ENCODE measurements at regions not wholly inside any gene's neighbourhood (a gene's known extent, or its start where the extent isn't known, plus 50 kb on each side); places are given as distances from the start of the nearest gene placed in this dataset.

DNA sequence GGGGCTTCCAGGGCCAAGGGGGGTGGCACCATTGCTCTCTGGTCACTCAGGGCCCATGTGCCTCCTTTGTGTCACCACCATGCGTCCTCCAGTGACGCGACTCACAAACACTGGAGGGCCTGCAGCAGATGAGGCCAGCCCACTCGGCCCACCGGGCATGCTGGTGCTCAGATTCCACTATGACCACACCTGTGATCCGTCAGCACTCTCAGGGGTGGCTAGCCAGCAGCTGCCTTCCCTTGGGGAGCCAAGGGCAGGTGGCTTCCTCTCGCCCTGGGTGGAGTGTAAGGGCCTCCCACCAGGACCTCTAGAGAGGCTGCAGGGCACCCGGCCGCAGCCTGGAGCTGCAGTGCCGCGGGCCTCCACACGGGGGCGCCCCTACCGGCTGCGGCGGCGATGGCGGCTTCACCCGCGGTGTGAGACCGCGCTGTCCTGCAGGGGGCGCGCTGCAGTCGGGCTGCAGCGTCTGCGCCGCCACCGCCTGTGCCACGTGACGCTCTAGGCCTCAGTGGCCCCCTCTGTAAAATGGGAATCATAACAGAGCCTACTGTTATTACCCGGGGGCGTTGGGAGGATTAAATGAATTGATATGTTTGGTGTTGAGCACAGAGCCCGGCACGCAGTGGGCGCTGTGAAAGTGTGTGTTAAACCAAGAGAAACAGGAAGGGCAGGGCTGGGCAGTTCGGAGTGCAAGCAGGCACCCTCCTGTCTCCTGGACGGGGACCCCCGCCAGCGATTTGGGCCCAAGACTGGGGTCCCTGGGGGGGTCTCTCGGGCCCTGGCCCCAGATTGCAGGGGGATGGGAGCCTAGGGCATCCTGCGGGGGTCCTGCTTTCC is 192.4 kb upstream of the GSE1 start (continued):
- TF ChIP-seq, protein P1, sequence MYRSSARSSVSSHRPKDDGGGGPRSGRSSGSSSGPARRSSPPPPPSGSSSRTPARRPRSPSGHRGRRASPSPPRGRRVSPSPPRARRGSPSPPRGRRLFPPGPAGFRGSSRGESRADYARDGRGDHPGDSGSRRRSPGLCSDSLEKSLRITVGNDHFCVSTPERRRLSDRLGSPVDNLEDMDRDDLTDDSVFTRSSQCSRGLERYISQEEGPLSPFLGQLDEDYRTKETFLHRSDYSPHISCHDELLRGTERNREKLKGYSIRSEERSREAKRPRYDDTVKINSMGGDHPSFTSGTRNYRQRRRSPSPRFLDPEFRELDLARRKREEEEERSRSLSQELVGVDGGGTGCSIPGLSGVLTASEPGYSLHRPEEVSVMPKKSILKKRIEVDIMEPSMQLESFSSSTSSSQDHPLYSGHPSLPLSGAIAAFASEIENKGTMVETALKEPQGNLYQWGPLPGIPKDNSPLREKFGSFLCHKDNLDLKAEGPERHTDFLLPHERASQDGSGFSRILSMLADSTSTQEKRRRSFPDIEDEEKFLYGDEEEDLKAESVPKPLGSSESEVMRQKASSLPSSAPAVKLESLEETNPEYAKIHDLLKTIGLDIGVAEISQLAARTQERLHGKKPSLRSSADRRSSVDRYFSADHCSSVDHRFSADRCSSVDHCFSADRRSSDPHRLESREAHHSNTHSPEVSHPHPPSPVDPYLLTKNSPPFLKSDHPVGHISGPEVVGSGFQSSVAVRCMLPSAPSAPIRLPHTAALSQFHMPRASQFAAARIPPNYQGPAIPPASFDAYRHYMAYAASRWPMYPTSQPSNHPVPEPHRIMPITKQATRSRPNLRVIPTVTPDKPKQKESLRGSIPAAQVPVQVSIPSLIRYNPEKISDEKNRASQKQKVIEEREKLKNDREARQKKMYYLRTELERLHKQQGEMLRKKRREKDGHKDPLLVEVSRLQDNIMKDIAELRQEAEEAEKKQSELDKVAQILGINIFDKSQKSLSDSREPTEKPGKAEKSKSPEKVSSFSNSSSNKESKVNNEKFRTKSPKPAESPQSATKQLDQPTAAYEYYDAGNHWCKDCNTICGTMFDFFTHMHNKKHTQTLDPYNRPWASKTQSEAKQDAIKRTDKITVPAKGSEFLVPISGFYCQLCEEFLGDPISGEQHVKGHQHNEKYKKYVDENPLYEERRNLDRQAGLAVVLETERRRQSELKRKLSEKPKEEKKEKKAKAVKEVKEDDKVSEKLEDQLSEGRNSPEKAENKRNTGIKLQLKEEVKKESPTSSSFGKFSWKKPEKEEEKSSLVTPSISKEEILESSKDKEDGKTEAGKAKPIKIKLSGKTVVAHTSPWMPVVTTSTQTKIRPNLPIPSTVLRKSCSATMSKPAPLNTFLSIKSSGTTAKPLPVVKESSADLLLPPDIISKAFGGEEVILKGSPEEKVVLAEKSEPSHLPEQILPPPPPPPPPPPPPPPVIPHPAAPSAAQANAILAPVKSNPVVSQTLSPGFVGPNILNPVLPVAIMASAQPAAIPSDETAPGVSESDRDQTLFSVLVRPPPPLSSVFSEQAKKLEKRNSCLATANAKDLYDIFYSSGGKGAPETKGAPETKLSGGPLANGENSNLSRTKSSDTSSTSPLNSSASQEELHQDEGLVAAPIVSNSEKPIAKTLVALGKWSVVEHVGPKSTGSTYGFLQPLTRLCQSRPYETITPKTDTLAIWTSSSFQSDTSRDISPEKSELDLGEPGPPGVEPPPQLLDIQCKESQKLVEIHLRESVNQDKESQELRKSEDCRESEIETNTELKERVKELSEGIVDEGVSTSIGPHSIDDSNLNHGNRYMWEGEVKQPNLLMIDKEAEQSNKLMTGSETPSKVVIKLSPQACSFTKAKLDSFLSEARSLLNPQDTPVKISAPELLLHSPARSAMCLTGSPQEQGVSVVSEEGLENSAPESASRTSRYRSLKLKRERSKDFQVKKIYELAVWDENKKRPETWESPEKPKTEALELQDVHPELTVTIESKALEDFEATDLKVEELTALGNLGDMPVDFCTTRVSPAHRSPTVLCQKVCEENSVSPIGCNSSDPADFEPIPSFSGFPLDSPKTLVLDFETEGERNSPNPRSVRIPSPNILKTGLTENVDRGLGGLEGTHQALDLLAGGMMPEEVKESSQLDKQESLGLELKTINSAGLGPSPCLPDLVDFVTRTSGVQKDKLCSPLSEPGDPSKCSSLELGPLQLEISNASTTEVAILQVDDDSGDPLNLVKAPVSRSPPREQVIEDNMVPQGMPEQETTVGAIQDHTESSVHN (CRISPR knock-in tag; IDR thresholded peaks at IDR 0.05): no peak; the same call in 1 of the 2 replicates
- TF ChIP-seq, protein P2, sequence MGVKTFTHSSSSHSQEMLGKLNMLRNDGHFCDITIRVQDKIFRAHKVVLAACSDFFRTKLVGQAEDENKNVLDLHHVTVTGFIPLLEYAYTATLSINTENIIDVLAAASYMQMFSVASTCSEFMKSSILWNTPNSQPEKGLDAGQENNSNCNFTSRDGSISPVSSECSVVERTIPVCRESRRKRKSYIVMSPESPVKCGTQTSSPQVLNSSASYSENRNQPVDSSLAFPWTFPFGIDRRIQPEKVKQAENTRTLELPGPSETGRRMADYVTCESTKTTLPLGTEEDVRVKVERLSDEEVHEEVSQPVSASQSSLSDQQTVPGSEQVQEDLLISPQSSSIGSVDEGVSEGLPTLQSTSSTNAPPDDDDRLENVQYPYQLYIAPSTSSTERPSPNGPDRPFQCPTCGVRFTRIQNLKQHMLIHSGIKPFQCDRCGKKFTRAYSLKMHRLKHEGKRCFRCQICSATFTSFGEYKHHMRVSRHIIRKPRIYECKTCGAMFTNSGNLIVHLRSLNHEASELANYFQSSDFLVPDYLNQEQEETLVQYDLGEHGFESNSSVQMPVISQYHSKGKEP (CRISPR knock-in tag; IDR thresholded peaks at IDR 0.05): no peak
- 0 out of 2 replicates have a peak, but pooled peaks have one; percentile 75 for TF ChIP-seq FOXO1 (CRISPR knock-in tag; IDR thresholded peaks at IDR 0.05)
- TF ChIP-seq YEATS2 (CRISPR knock-in tag; IDR thresholded peaks at IDR 0.05; ENCODE audit: borderline replicate concordance): peak; percentile 37; the same call in 1 of the 2 replicates
- no peak for TF ChIP-seq ZNF839 (CRISPR knock-in tag; IDR thresholded peaks at IDR 0.05; ENCODE audit: borderline replicate concordance)
- TF ChIP-seq ZNF225 (CRISPR knock-in tag; IDR thresholded peaks at IDR 0.05): peak; percentile 91
- TF ChIP-seq, protein P3, sequence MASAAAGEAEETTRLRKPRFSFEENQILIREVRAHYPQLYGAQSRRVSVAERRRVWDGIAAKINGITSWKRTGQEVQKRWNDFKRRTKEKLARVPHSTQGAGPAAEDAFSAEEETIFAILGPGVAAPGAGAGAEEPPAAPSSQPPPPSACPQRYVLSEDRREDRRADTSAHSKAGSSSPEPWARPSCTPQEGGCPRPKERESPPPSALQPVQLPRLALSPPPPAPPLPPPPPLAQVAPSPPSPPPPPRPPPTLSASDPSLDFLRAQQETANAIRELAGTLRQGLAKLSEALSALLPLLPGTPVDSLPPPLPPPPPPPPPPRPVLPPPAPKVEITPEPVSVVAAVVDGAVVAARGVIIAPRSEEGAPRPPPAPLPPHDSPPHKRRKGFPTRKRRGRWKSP (CRISPR knock-in tag; IDR thresholded peaks at IDR 0.05): peak; percentile 84; the same call in 1 of the 2 replicates
- no peak for TF ChIP-seq ZNF296 (CRISPR knock-in tag; conservative IDR thresholded peaks at IDR 0.05)
- peak; percentile 77 for TF ChIP-seq ZNF709 (CRISPR knock-in tag; IDR thresholded peaks at IDR 0.05)
- peak; percentile 89 for TF ChIP-seq BHLHE40 (IDR thresholded peaks at IDR 0.05; ENCODE audit: low read length)
- TF ChIP-seq ZSCAN31 (CRISPR knock-in tag; IDR thresholded peaks at IDR 0.05; ENCODE audit: low read depth): no peak
- TF ChIP-seq XRCC5 (optimal IDR thresholded peaks at IDR 0.05; ENCODE audit: low read length): peak; percentile 99
- peak; percentile 83 for TF ChIP-seq IRF2 (CRISPR knock-in tag; IDR thresholded peaks at IDR 0.05)
- peak; percentile 91; the same call in 1 of the 2 replicates for TF ChIP-seq ERF (CRISPR knock-in tag; IDR thresholded peaks at IDR 0.05)
- TF ChIP-seq, protein P4, sequence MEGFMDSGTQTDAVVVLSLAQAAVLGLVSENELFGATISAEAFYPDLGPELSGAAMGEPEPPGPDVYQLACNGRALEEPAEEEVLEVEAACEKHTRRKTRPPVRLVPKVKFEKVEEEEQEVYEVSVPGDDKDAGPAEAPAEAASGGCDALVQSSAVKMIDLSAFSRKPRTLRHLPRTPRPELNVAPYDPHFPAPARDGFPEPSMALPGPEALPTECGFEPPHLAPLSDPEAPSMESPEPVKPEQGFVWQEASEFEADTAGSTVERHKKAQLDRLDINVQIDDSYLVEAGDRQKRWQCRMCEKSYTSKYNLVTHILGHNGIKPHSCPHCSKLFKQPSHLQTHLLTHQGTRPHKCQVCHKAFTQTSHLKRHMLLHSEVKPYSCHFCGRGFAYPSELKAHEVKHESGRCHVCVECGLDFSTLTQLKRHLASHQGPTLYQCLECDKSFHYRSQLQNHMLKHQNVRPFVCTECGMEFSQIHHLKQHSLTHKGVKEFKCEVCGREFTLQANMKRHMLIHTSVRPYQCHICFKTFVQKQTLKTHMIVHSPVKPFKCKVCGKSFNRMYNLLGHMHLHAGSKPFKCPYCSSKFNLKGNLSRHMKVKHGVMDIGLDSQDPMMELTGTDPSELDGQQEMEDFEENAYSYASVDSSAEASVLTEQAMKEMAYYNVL (CRISPR knock-in tag; IDR thresholded peaks at IDR 0.05; ENCODE audit: borderline replicate concordance): peak; percentile 85; the same call in 1 of the 2 replicates
- no peak for TF ChIP-seq ZNF34 (CRISPR knock-in tag; IDR thresholded peaks at IDR 0.05; ENCODE audit: borderline replicate concordance)
